ENCODE measurements at regions not wholly inside any gene's neighbourhood (a gene's known extent, or its start where the extent isn't known, plus 50 kb on each side); places are given as distances from the start of the nearest gene placed in this dataset.

DNA sequence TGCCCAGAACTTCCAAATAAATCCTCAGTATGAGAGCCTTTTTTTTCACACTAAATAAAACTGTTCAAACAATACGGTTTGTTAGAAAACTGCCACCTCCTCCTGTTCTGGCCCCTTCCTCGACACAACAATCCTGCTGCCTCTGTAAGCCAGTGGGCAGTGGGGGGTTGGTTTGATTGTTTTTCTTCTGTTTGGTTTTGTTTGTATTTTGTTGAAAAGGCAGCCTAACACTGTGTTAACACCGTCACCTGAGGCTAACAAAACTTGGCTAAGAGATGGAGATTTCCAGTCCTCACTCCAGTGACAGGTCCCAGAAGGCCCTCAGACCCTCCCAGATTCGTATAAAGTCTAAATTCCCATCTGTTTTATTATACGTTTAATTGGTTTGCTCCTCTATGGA is 402.1 kb downstream of the ZNF521 start:
- no peak for DNase-seq

GRCh38 chr18:24954341-24954740 is 397.6 kb downstream of the ZNF521 start:
- no peak for DNase-seq

GRCh38 chr18:24958001-24958400 is 394.0 kb downstream of the ZNF521 start:
- no peak for DNase-seq

DNA sequence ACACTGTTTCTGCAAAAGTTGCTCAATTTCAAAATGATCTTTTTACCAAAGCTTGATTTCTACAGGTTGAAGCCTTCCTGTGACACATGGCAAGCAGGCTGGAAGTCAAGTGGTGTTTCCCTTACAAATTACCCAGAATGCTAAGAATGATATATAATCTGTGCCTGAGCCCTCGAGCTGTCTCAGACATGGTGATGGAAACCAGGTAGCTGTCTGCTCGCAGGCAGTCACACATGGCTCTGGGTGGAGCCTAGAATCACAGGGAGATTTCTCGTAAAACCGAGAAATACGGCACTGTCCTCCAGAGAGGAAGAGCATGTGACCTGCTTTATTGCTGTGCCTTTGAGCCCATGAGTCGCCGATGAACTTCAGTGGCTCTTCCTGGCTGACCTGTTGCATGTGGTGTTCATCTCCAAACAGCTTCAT is 392.9 kb downstream of the ZNF521 start:
- no peak for DNase-seq

DNA sequence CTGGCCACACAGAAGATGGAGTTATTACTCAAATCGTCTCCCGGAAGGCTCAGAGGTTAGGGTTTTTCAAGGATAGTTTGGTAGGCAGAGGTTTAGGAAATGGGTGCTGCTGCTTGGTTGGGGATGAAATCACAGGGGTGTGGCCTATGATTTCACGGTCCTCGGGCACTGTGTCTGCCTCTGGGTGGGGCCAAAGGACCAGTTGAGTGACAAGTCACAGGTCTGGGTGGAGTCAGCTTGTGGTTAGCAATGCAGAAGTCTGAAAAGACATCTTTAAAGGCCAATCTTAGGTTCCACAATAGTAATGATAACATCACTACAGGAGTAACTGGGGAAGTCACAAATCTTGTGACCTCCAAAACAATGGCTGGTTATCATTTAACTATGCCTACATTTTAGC is 387.8 kb downstream of the ZNF521 start:
- no peak for DNase-seq

GRCh38 chr18:24968238-24968775 is 383.7 kb downstream of the ZNF521 start:
- no peak for DNase-seq

DNA sequence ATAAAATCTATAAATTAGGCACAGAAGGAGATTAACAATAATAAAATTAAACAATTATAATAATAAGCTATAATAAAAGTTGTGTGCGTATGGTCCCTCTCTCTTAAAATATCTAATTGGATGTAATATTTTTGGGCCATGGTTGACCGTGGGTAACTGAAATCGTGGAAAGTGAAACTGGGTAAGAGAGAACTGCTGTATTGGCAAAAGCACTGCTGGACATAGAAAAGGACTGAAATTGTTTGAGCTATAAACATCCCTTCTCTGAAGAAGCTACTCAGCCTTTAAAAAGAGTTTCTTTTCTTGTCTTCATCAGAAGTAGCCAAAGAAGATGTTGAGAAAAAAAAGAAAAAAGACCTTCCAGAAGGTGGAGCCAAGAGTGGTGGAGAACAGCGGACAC is 379.4 kb downstream of the ZNF521 start:
- no peak for DNase-seq

GRCh38 chr18:24974431-24974830 is 377.5 kb downstream of the ZNF521 start:
- DNase-seq, result no peak

GRCh38 chr18:24975496-24976372 is 376.2 kb downstream of the ZNF521 start:
- DNase-seq, result no peak

DNA sequence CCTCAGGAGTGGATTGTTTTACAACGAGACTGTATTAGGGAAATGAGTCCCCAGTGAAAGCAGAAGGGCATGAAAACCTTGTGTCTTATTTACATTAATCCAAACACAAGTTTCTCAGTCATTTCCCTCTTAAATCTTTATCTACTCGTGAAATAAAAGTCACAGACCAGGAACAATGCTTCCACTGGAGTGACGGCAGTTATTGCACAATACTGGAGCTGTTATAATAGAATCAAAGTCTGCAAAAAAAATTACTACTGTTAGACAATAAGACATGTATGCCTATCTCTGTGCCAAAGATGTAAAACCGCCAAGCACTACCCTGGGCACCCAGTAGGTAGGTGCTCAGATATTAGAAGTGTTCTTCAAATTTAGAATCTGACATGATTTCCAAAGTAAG is 375.5 kb downstream of the ZNF521 start:
- no peak for DNase-seq

DNA sequence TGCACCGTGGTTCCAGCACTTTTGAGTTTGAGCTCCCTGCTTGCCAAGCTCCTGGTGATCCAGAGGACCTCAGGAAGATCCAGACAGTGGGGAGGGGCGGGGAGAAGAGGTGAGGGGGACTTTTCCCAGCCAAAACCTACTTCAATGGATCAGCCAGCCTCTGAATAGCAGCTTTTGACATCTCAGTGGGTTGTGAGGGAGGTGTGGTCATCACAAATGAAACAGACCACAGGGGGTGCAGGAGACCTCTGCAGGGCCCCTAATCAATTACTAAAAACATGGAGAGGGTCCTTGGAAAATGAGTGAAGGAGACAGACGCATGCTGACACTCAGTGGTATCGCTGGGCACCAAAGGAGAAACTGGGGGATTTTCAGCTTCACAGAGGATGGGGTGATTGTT is 372.7 kb downstream of the ZNF521 start:
- DNase-seq, result no peak

- DNase-seq, result no peak
Measured at GRCh38 chr18:24982831-24983230, 369.1 kb downstream of the ZNF521 start.

GRCh38 chr18:24983566-24984139 is 368.3 kb downstream of the ZNF521 start:
- no peak for DNase-seq

GRCh38 chr18:24985586-24985985 is 366.4 kb downstream of the ZNF521 start:
- DNase-seq, result no peak

- no peak for DNase-seq
Measured at GRCh38 chr18:24986666-24987302, 365.2 kb downstream of the ZNF521 start.

- no peak for DNase-seq
Measured at GRCh38 chr18:24987303-24988252, 364.4 kb downstream of the ZNF521 start.

DNA sequence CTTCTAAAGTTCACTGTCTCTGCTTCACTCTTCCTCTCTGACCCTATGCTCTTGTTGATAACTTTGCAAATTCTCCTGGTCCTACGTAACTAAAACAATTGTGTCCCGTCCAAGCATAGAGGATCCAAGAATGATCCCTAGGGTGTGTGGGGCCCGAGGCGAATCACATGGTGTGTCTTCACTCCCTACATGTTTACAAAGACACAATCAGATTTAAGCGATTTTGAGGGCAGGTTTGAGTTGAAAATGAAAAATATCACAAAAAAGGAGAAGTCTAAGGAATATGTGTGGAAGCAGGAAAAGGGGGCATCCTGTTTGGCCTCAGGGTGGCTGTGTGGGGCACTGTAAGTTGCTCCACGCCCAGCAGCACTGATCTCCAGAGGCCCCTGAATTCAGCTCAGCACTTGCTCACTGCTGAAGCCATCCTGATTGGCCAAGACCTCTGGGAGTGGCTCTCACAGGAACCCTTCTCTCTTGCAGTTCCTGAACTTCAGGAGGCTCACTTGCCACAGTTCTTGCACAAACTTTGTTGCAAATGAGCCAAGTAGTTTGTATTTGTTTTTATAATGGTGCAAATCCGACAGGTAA is 363.6 kb downstream of the ZNF521 start:
- no peak for DNase-seq

DNA sequence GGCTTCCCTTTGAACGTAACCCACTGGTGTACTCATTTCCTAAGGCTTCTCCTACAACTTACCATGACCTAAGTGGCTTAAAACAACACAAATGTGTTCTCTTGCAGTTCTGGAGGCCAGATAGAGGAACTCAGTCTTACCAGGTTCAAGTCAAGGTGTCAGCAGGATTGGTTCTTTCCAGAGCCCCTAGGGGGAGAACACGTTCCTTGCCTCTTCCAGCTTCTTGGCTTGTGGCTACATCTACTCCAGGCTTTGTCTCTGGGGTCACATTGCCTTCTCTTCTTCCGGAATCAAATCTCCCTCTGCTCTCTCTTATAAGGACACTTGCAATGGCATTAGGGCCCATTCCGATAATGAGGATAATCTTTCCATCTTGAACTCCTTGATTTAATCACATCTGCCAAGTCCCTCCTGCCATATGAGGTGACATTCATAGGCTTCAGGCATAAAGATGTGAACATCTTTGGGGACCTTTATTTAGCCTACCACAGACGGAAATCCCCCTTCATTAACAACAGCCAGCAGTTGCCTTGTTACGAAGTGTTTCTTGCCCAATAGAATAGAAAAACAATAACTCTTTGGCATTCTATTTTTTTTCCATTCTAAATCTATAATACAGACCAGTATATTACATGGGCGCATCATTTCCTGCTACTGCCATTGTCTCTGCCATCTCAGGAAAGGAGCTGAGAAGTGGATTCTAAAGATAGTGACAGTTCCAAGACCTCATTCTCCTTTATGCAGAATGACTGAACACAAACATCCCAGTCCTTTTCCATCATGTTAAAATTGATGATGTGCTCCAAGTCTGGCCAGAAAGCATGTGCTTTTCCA is 362.0 kb downstream of the ZNF521 start:
- DNase-seq, result no peak

DNA sequence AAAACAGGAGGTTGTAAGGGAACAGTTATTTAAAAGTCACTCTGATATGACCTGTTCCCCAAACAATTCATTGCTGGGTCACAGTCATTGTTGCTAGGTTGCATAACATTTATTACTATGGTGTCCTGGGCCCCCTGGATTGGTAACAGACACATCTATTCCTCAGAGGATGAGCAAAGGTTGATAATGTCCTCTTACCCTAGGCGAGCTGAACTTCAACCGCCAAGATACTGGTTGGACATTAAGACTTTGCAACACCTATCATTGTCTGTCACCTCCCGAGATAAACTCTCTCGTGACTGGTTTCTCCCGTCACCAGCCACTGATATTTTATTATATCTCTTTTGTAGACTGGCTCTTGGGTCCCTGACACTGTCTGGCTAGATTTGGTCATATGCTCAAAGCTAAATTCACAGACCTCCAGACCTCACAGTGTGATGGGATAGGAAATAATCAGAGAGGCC is 361.3 kb downstream of the ZNF521 start:
- no peak for DNase-seq

- no peak for DNase-seq
Measured at GRCh38 chr18:24991141-24992060, 360.6 kb downstream of the ZNF521 start.

All from stimulated activated CD4-positive, alpha-beta T cell treated with anti-CD3 and anti-CD28 coated beads, Interleukin-4, amount 100 ng/mL, for 24 hours (primary cell).